H7 (cell line): ENCODE measurements at regions not wholly inside any gene's neighbourhood (a gene's known extent, or its start where the extent isn't known, plus 50 kb on each side); places are given as distances from the start of the nearest gene placed in this dataset.
"Not testable (repeated sequence)": the region's sequence is repeated elsewhere in the genome, so short reads cannot be mapped to it uniquely, and the experiment has no call there.

Source experiments
- DNase-seq: peaks from one replicate; pipeline ENCODE4 v3.0.0; 2012
- H3K27me3 ChIP-seq: 2 replicates; pipeline ENCODE4 v1.6.0; 2011; ENCODE audit warnings: mild to moderate bottlenecking, low read length; ENCODE audit not compliant: control insufficient read depth, insufficient read depth
- H3K36me3 ChIP-seq: replicated peaks from 2 replicates; pipeline ENCODE4 v1.5.1; 2011; ENCODE audit warnings: low read length; ENCODE audit not compliant: control insufficient read depth, insufficient read depth
- H3K4me3 ChIP-seq: 2 replicates; pipeline ENCODE4 v1.5.1; 2011; ENCODE audit warnings: low read depth, mild to moderate bottlenecking, control low read depth, low read length, moderate library complexity; ENCODE audit not compliant: insufficient read depth

- DNase-seq, result no peak
- Histone ChIP-seq H3K4me3 (no peak overlapping the region), H3K27me3 (no peaks in the 10 kb centered on the region), H3K36me3 (no peaks in the 10 kb centered on the region)
These were observed 263.5 kb downstream of the NOVA1 start for GRCh38 chr14:26334288-26334687.

- DNase-seq, result no peak
- Histone ChIP-seq H3K4me3 (no peak overlapping the region), H3K36me3 (no peaks in the 10 kb centered on the region), H3K27me3 (no peaks in the 10 kb centered on the region)
These were observed 264.9 kb downstream of the NOVA1 start for GRCh38 chr14:26332966-26333365.

- H3K27me3 ChIP-seq, result no peaks in the 10 kb centered on the region
- H3K4me3 ChIP-seq, result no peak overlapping the region
- no peak for DNase-seq
- no peaks in the 10 kb centered on the region for H3K36me3 ChIP-seq
These were observed 266.9 kb downstream of the NOVA1 start for GRCh38 chr14:26330982-26331381.

GRCh38 chr14:26328791-26329190, 269.0 kb downstream of the NOVA1 start:
- Histone ChIP-seq H3K4me3 (no peak overlapping the region), H3K36me3 (no peaks in the 10 kb centered on the region), H3K27me3 (no peaks in the 10 kb centered on the region)
- DNase-seq, result no peak

- H3K27me3 ChIP-seq, result no peaks in the 10 kb centered on the region
- no peak overlapping the region for H3K4me3 ChIP-seq
- no peaks in the 10 kb centered on the region for H3K36me3 ChIP-seq
- no peak for DNase-seq
These were observed 274.0 kb downstream of the NOVA1 start for GRCh38 chr14:26323869-26324268.

GRCh38 chr14:26320886-26321285, 276.9 kb downstream of the NOVA1 start:
- DNase-seq, result no peak

GRCh38 chr14:26319139-26319864, 278.5 kb downstream of the NOVA1 start:
- no peaks in the 10 kb centered on the region for H3K36me3 ChIP-seq

More at GRCh38 chr14:26320886-26321285, 276.9 kb downstream of the NOVA1 start:
- Histone ChIP-seq H3K4me3 (no peak overlapping the region), H3K36me3 (no peaks in the 10 kb centered on the region), H3K27me3 (no peaks in the 10 kb centered on the region)

GRCh38 chr14:26304056-26304455, 293.8 kb downstream of the NOVA1 start:
- no peak for DNase-seq
- no peaks in the 10 kb centered on the region for H3K27me3 ChIP-seq
- no peak overlapping the region for H3K4me3 ChIP-seq
- no peaks in the 10 kb centered on the region for H3K36me3 ChIP-seq

More at GRCh38 chr14:26319139-26319864, 278.5 kb downstream of the NOVA1 start:
- H3K27me3 ChIP-seq, result no peaks in the 10 kb centered on the region
- H3K4me3 ChIP-seq, result no peak overlapping the region
- no peak for DNase-seq

- DNase-seq, result no peak
- H3K27me3 ChIP-seq, result no peaks in the 10 kb centered on the region
- H3K4me3 ChIP-seq, result no peak overlapping the region
- no peaks in the 10 kb centered on the region for H3K36me3 ChIP-seq
These were observed 303.9 kb downstream of the NOVA1 start for GRCh38 chr14:26293909-26294308.

- no peak for DNase-seq
- no peak overlapping the region for H3K4me3 ChIP-seq
- H3K36me3 ChIP-seq, result no peaks in the 10 kb centered on the region
- no peaks in the 10 kb centered on the region for H3K27me3 ChIP-seq
These were observed 307.8 kb downstream of the NOVA1 start for GRCh38 chr14:26289891-26290486.

GRCh38 chr14:26286913-26287205, 311.0 kb downstream of the NOVA1 start:
- Histone ChIP-seq H3K27me3 (no peaks in the 10 kb centered on the region), H3K4me3 (no peak overlapping the region), H3K36me3 (no peaks in the 10 kb centered on the region)
- no peak for DNase-seq

- no peaks in the 10 kb centered on the region for H3K27me3 ChIP-seq
These were observed 311.5 kb downstream of the NOVA1 start for GRCh38 chr14:26286081-26286912.

GRCh38 chr14:26282578-26282977, 315.3 kb downstream of the NOVA1 start:
- no peaks in the 10 kb centered on the region for H3K27me3 ChIP-seq
- no peak for DNase-seq
- H3K36me3 ChIP-seq, result no peaks in the 10 kb centered on the region
- no peak overlapping the region for H3K4me3 ChIP-seq

More at GRCh38 chr14:26286081-26286912, 311.5 kb downstream of the NOVA1 start:
- no peak overlapping the region for H3K4me3 ChIP-seq
- no peak for DNase-seq
- no peaks in the 10 kb centered on the region for H3K36me3 ChIP-seq

- H3K27me3 ChIP-seq, H3K36me3 ChIP-seq, DNase-seq, H3K4me3 ChIP-seq: not testable (repeated sequence)
These were observed 315.8 kb downstream of the NOVA1 start for GRCh38 chr14:26282011-26282410.
